ENCODE measurements at regions not wholly inside any gene's neighbourhood (a gene's known extent, or its start where the extent isn't known, plus 50 kb on each side); places are given as distances from the start of the nearest gene placed in this dataset.
A peak's percentile ranks its signal among the peaks of the same experiment; 100 is the strongest.

DNA sequence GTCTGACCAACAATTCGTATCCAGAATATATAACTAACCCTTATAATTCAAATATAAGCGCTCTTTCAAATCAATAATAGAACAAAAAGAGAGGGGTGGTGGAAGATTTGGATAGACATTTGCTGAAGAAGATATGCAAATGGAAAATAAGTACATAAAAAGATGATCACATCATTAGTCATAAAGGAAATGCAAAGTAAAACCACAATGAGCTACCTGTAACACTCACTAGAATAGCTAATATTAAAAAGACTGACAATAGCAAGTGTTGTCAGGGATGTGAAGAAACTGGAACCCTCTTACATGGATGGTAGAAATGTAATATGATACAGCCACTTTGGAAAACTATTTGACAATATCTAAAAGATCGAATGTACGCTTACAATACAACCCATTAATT is 84.9 kb upstream of the MRPS9 start:
- TF ChIP-seq MYC (IDR thresholded peaks at IDR 0.05; ENCODE audit: low read depth, low read length) (no peak), POLR2A (IDR thresholded peaks at IDR 0.05; ENCODE audit: extremely low read depth, insufficient read length) (no peak)
- TF ChIP-seq, protein P1, sequence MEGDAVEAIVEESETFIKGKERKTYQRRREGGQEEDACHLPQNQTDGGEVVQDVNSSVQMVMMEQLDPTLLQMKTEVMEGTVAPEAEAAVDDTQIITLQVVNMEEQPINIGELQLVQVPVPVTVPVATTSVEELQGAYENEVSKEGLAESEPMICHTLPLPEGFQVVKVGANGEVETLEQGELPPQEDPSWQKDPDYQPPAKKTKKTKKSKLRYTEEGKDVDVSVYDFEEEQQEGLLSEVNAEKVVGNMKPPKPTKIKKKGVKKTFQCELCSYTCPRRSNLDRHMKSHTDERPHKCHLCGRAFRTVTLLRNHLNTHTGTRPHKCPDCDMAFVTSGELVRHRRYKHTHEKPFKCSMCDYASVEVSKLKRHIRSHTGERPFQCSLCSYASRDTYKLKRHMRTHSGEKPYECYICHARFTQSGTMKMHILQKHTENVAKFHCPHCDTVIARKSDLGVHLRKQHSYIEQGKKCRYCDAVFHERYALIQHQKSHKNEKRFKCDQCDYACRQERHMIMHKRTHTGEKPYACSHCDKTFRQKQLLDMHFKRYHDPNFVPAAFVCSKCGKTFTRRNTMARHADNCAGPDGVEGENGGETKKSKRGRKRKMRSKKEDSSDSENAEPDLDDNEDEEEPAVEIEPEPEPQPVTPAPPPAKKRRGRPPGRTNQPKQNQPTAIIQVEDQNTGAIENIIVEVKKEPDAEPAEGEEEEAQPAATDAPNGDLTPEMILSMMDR (IDR thresholded peaks at IDR 0.05; ENCODE audit: low read depth, low read length) = no peak
- TF ChIP-seq, protein P2, sequence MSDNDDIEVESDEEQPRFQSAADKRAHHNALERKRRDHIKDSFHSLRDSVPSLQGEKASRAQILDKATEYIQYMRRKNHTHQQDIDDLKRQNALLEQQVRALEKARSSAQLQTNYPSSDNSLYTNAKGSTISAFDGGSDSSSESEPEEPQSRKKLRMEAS (IDR thresholded peaks at IDR 0.05; ENCODE audit: low read depth, low read length) = no peak
- no peak overlapping the region for H3K4me3 ChIP-seq (ENCODE audit: low read depth, low read length)
- no peak for DNase-seq (ENCODE audit: low read depth)

DNA sequence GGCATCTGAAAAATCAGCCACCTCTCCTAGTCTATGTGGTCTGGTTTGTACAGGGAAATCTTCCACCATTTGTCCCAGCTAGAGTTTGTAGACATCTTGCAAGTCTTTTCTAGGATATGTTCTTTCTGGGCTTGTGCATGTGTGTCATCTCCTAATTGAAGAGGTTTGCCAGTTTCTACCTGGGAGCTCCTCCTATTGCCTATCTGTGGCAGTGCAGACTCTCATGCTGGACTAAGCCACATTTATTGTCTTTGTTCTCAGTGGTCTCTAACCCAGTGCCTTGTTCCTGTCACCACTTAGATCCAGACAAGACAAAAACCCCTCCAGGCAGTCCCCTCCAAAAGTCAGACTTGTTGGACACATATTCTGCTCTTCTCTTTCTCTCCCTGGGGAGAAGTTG is 72.0 kb upstream of the MRPS9 start:
- no peak for DNase-seq (ENCODE audit: low read depth)

DNA sequence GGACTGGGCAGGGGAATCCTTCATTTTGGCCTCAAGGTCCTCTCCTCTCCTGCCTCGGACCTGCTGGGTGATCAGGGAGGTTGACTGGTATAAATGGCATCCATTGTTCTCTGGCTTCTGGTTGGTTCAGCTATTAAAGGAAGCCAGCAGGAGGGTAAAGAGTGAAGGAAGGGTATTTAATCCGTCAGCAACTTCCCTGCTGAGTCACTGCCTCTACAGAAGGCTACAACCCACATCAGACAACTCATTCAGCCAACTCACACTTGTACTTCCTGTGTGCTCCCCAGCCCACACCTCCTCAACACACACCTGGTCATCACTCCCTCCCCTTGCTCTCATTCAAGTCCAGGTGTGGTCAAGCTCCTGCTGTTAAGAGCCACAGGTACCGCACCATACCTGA is 68.3 kb upstream of the MRPS9 start:
- peak; percentile 25 for DNase-seq (ENCODE audit: low read depth)
- H3K4me3 ChIP-seq (ENCODE audit: low read depth, low read length) = no peak overlapping the region
- TF ChIP-seq, protein P1 (IDR thresholded peaks at IDR 0.05; ENCODE audit: low read depth, low read length) = no peak
- TF ChIP-seq POLR2A (IDR thresholded peaks at IDR 0.05; ENCODE audit: extremely low read depth, insufficient read length) = no peak

More for the DNA sequence above, 72.0 kb upstream of the MRPS9 start:
- H3K4me3 ChIP-seq (ENCODE audit: low read depth, low read length) = no peak overlapping the region
- TF ChIP-seq MYC (IDR thresholded peaks at IDR 0.05; ENCODE audit: low read depth, low read length) = no peak
- TF ChIP-seq, protein P1 (IDR thresholded peaks at IDR 0.05; ENCODE audit: low read depth, low read length) = no peak
- TF ChIP-seq, protein P2 (IDR thresholded peaks at IDR 0.05; ENCODE audit: low read depth, low read length) = no peak
- no peak for TF ChIP-seq POLR2A (IDR thresholded peaks at IDR 0.05; ENCODE audit: extremely low read depth, insufficient read length)

DNA sequence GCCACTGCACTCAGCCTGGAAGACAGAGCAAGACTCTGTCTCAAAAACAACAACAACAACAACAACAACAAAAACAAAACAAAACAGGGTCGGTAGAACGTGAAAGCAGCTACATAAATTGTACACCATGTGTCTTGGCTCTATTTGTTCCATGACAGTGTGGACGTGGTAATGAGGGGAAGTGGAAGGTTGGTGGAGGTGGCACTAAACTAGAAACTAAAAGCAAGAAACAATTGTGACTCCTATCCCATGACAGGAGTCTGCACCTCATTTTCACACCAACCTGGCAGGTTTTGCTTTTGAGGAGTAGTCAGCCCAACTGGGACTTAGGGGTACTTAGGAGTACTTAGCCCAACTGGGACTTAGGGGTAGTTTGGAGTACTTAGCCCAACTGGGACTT is 62.5 kb upstream of the MRPS9 start:
- TF ChIP-seq, protein P2 (IDR thresholded peaks at IDR 0.05; ENCODE audit: low read depth, low read length) = no peak
- TF ChIP-seq, protein P1 (IDR thresholded peaks at IDR 0.05; ENCODE audit: low read depth, low read length) = no peak
- no peak for DNase-seq (ENCODE audit: low read depth)

DNA sequence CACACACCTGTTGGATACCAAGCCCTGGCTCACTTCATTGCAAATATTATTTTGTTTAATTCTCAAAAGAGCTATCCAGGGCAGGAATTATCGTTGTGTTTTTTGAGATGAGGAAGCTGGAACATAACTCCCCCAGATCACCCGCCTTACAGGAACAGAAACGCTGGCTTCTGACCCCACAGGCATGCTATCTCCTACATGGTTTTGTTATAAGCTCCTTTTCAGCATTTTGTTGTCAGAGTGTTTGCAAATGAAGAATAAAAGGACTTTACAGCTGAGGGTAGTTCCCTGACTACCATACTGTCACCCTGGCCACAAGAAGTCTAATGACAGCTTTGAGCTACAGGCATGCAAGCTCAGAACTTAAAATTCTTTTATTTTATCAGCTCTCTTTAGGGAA is 62.0 kb upstream of the MRPS9 start:
- TF ChIP-seq MYC (IDR thresholded peaks at IDR 0.05; ENCODE audit: low read depth, low read length) (no peak), POLR2A (IDR thresholded peaks at IDR 0.05; ENCODE audit: extremely low read depth, insufficient read length) (no peak)
- TF ChIP-seq, protein P1 (IDR thresholded peaks at IDR 0.05; ENCODE audit: low read depth, low read length) = no peak
- TF ChIP-seq, protein P2 (IDR thresholded peaks at IDR 0.05; ENCODE audit: low read depth, low read length) = no peak
- H3K4me3 ChIP-seq (ENCODE audit: low read depth, low read length) = no peak overlapping the region
- peak; percentile 7 for DNase-seq (ENCODE audit: low read depth)

More for the DNA sequence above, 62.5 kb upstream of the MRPS9 start:
- no peak overlapping the region for H3K4me3 ChIP-seq (ENCODE audit: low read depth, low read length)

DNA sequence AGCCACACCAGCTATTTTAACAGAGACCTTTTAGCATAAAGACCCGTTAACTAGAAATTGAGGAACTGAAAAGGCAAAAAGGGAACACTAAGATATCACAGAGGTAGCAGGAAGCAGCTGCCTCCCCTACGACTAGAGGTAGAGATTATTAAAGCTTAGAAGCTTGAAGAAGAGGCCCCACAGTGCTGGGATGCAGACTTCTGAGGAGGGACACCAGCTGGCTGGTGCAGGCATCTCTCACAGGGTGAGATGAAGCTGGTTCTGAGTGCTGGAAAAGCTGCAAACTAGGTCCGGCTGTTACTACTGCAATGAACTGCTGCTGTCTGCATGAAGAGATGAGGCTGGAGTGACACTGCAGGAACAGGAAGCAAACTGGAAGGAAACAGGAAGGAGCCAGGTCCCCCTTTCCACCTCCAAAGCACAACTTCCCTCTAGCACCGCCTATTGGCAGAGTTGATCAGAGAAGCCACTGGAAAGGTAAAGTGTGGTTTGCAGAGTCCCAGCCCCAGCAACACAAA is 61.2 kb upstream of the MRPS9 start:
- TF ChIP-seq, protein P1 (IDR thresholded peaks at IDR 0.05; ENCODE audit: low read depth, low read length) = peak; percentile 60
- TF ChIP-seq POLR2A (IDR thresholded peaks at IDR 0.05; ENCODE audit: extremely low read depth, insufficient read length) = no peak
- peak; percentile 61 for DNase-seq (ENCODE audit: low read depth)
- no peak overlapping the region for H3K4me3 ChIP-seq (ENCODE audit: low read depth, low read length)
